ENCODE measurements at regions not wholly inside any gene's neighbourhood (a gene's known extent, or its start where the extent isn't known, plus 50 kb on each side); places are given as distances from the start of the nearest gene placed in this dataset.

DNA sequence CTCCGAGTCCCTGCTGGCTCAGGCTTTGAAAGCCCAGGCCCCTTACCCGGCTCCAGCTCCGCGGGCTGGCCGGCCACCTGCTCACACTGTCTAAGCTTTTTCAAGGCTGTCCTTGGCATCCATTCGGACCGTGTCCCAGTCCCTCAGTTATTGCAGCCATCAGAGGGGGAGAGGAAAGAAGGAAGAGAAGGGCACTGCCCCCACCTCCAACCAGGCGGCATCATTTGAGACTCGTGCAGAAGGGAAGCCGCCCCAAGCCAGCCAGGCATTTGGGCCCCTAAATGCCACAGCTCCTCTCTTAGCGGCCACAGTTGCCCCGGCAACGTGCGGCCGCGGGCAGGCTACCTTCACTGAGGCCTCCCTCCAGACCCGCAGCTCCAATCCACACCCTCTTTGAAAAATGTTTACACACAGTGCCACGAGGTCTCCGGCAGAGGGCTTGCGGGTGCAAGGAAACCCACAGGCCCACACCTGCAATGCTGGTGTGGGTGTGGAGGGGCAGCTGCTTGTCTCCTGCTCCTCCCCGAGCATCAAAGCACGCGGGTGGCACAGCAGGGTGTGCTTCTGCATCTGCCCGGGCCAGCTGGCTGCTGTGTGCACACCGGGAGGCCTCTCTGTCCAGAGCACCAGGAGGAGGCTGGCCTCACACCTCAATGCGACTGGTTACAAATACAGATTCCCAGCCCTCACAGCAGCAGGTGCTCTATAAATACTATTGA, 124.4 kb downstream of the CTTN start:
- no peak overlapping the region for H3K4me3 ChIP-seq (ENCODE audit: low read depth, low read length)
- no peaks in the 10 kb centered on the region for H3K36me3 ChIP-seq (ENCODE audit: control insufficient read depth, insufficient read depth, low read length)

GRCh38 chr11:70523384-70524095, 125.2 kb downstream of the CTTN start:
- no peaks in the 10 kb centered on the region for H3K9me3 ChIP-seq (ENCODE audit: control insufficient read depth, insufficient read depth, low read depth, low read length)
- no peak overlapping the region for H3K27ac ChIP-seq (ENCODE audit: low read depth, low read length)
- H3K27me3 ChIP-seq (ENCODE audit: control insufficient read depth, insufficient read depth, low read length): no peaks in the 10 kb centered on the region
- H3K4me3 ChIP-seq (ENCODE audit: low read depth, low read length): no peak overlapping the region
- H3K4me1 ChIP-seq (ENCODE audit: control insufficient read depth, insufficient read depth, low read length): peaks cover 38% of the 10 kb centered on the region
- no peak overlapping the region for H3K9ac ChIP-seq (ENCODE audit: low read length)
- no peaks in the 10 kb centered on the region for H3K36me3 ChIP-seq (ENCODE audit: control insufficient read depth, insufficient read depth, low read length)

More for the DNA sequence above, 124.4 kb downstream of the CTTN start:
- no peaks in the 10 kb centered on the region for H3K9me3 ChIP-seq (ENCODE audit: control insufficient read depth, insufficient read depth, low read depth, low read length)
- H3K27me3 ChIP-seq (ENCODE audit: control insufficient read depth, insufficient read depth, low read length): no peaks in the 10 kb centered on the region
- no peak overlapping the region for H3K27ac ChIP-seq (ENCODE audit: low read depth, low read length)
- peaks cover 38% of the 10 kb centered on the region for H3K4me1 ChIP-seq (ENCODE audit: control insufficient read depth, insufficient read depth, low read length)
- H3K9ac ChIP-seq (ENCODE audit: low read length): no peak overlapping the region

GRCh38 chr11:70524096-70524922, 126.0 kb downstream of the CTTN start:
- H3K27ac ChIP-seq (ENCODE audit: low read depth, low read length): no peak overlapping the region
- H3K9ac ChIP-seq (ENCODE audit: low read length): no peak overlapping the region
- no peaks in the 10 kb centered on the region for H3K36me3 ChIP-seq (ENCODE audit: control insufficient read depth, insufficient read depth, low read length)
- peaks cover 38% of the 10 kb centered on the region for H3K4me1 ChIP-seq (ENCODE audit: control insufficient read depth, insufficient read depth, low read length)
- no peaks in the 10 kb centered on the region for H3K9me3 ChIP-seq (ENCODE audit: control insufficient read depth, insufficient read depth, low read depth, low read length)
- no peaks in the 10 kb centered on the region for H3K27me3 ChIP-seq (ENCODE audit: control insufficient read depth, insufficient read depth, low read length)
- no peak overlapping the region for H3K4me3 ChIP-seq (ENCODE audit: low read depth, low read length)

- no peaks in the 10 kb centered on the region for H3K27me3 ChIP-seq (ENCODE audit: control insufficient read depth, insufficient read depth, low read length)
- no peak overlapping the region for H3K4me3 ChIP-seq (ENCODE audit: low read depth, low read length)
- H3K36me3 ChIP-seq (ENCODE audit: control insufficient read depth, insufficient read depth, low read length): no peaks in the 10 kb centered on the region
- H3K27ac ChIP-seq (ENCODE audit: low read depth, low read length): no peak overlapping the region
- H3K9ac ChIP-seq (ENCODE audit: low read length): no peak overlapping the region
- peaks cover 38% of the 10 kb centered on the region for H3K4me1 ChIP-seq (ENCODE audit: control insufficient read depth, insufficient read depth, low read length)
- no peaks in the 10 kb centered on the region for H3K9me3 ChIP-seq (ENCODE audit: control insufficient read depth, insufficient read depth, low read depth, low read length)
Observed at GRCh38 chr11:70525006-70525405, 126.7 kb downstream of the CTTN start.

GRCh38 chr11:70525466-70525865, 127.1 kb downstream of the CTTN start:
- Histone ChIP-seq H3K9ac (ENCODE audit: low read length) (no peak overlapping the region), H3K4me1 (ENCODE audit: control insufficient read depth, insufficient read depth, low read length) (peaks cover 38% of the 10 kb centered on the region), H3K27ac (ENCODE audit: low read depth, low read length) (no peak overlapping the region), H3K4me3 (ENCODE audit: low read depth, low read length) (no peak overlapping the region), H3K9me3 (ENCODE audit: control insufficient read depth, insufficient read depth, low read depth, low read length) (no peaks in the 10 kb centered on the region), H3K36me3 (ENCODE audit: control insufficient read depth, insufficient read depth, low read length) (no peaks in the 10 kb centered on the region), H3K27me3 (ENCODE audit: control insufficient read depth, insufficient read depth, low read length) (no peaks in the 10 kb centered on the region)

DNA sequence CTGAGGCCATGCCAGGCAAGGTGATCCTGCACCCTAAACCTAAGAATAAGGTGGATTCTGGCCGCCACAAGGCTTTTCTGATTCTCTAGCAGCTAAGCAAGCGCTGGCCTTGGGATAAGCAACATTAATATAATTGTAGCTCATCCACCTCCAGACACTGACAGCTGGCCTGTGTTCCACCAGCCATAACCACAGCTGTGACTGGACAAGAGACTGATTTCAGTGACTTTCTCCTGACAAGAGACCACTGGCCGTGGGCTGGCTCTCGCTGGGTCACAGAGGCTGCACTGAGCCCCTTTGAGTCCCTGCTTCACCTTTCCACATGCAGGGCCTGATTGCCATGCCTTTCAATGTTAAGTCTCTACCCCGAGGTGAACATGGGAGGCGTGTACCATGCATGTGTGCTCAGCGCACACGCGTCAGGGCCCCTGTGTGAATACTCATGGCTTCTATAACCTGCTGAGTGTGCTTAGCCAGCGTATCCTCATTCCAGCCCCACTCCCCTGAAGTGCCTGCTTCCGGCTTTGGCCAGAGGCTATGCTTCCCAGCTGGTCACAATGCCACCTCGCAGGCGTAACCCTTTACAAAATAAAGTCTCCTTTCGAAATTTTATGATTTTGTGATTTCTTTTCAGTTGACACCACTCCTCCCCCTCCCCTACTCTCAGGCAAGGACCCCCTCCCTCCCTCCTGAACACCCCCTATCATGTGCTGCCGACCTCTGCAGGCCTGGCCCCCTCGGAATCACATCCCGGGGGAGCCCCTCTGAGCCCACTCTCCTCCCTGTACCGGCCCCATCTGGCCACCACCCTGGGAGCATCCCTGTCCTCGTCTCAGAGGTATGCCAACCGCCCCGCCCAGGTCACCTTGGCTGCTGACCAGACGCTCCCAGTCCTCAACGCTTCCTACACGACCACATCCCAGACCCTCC, 128.1 kb downstream of the CTTN start:
- no peaks in the 10 kb centered on the region for H3K9me3 ChIP-seq (ENCODE audit: control insufficient read depth, insufficient read depth, low read depth, low read length)
- peaks cover 40% of the 10 kb centered on the region for H3K4me1 ChIP-seq (ENCODE audit: control insufficient read depth, insufficient read depth, low read length)
- no peak overlapping the region; the same call in 1 of the 2 replicates for H3K27ac ChIP-seq (ENCODE audit: low read depth, low read length)
- H3K36me3 ChIP-seq (ENCODE audit: control insufficient read depth, insufficient read depth, low read length): no peaks in the 10 kb centered on the region
- H3K9ac ChIP-seq (ENCODE audit: low read length): no peak overlapping the region
- no peaks in the 10 kb centered on the region for H3K27me3 ChIP-seq (ENCODE audit: control insufficient read depth, insufficient read depth, low read length)
- no peak overlapping the region for H3K4me3 ChIP-seq (ENCODE audit: low read depth, low read length)

DNA sequence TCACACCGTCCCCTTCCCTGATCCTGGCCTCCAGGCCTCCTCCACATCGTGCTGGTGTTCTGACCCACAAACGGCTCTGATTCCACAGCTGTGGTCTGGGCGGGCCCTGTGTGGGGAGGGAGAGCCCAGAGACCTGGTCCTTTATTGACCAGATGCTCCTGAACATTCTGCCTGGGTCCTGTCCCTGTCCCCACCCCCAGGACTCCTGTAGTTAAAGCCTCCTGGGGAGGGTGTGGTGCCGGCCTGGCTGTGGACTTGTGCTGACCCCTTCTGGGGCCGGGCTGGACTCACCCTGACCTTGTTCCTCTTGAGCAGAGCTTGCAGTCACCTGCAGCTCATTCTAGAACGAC, 128.7 kb downstream of the CTTN start:
- Histone ChIP-seq H3K36me3 (ENCODE audit: control insufficient read depth, insufficient read depth, low read length) (no peaks in the 10 kb centered on the region), H3K27me3 (ENCODE audit: control insufficient read depth, insufficient read depth, low read length) (no peaks in the 10 kb centered on the region), H3K27ac (ENCODE audit: low read depth, low read length) (no peak overlapping the region), H3K4me3 (ENCODE audit: low read depth, low read length) (no peak overlapping the region), H3K9me3 (ENCODE audit: control insufficient read depth, insufficient read depth, low read depth, low read length) (no peaks in the 10 kb centered on the region), H3K9ac (ENCODE audit: low read length) (no peak overlapping the region), H3K4me1 (ENCODE audit: control insufficient read depth, insufficient read depth, low read length) (peaks cover 47% of the 10 kb centered on the region)

DNA sequence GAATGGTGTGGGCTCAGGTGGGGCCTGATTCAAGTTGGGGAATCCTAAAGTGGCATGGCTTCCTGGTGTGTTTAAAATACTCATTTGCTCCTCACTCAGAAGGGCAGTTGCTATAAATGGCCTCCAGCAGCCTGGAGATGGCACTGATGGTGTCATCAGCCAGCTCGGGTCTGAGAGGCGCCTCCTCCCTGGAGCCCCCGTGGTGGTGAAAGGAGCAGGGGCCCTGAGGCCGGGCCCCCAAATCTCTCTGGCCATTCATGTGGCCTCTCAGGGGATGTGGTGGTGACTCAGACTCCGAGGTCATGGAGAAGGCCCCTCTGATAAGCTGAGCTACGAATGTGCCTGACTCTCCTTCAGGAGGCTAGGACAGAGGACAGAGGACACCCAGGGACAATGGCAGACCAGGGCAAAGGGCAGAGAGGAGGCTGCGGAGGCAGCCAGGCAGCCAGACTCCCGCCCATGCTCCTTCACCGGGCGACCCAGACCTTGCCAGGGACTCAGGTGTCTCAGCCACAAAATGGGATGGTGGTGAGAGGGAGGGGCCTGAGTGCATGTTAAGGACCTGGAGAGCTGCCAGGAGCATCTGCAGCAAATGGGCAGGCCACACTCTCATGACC, 129.2 kb downstream of the CTTN start:
- Histone ChIP-seq H3K9me3 (ENCODE audit: control insufficient read depth, insufficient read depth, low read depth, low read length) (no peaks in the 10 kb centered on the region), H3K9ac (ENCODE audit: low read length) (no peak overlapping the region), H3K4me3 (ENCODE audit: low read depth, low read length) (no peak overlapping the region), H3K36me3 (ENCODE audit: control insufficient read depth, insufficient read depth, low read length) (no peaks in the 10 kb centered on the region), H3K27me3 (ENCODE audit: control insufficient read depth, insufficient read depth, low read length) (no peaks in the 10 kb centered on the region), H3K27ac (ENCODE audit: low read depth, low read length) (no peak overlapping the region), H3K4me1 (ENCODE audit: control insufficient read depth, insufficient read depth, low read length) (peaks cover 52% of the 10 kb centered on the region)

DNA sequence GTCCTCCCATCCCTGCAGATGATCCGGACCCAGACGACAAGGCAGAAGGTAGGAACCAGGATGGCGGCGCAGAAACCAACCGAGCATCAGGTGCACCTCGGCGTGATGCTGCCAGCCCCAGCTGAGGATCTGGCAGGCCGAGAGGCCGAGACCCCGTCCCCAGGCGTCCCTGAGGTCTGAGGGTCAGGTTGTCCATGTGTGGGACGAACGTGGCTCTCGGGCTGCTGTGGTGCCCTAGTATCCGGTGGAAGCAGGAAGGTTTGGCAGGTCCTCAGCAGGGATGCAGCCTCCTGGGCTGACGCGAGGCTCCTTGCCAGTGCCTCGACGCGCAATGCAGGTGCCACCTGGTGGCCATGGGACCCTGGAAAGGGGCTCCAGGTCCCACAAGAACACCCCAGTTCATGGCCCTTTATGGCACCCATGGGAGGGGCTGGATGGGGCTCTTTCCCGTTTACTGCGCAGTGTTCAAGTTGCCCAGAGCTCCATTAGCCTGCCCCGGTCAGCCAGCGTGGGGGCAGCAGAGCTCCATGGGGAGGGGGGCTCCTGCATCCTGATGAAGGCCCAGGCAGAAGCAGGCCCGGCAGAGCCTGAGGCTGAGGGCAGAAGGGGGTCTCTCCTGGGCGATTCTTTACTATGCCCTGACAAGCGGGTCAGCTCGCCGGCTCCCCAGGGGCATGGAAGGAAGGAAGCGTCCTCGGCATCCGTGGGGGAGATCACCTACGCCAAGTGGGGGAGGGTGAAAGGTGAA, 129.9 kb downstream of the CTTN start:
- Histone ChIP-seq H3K9me3 (ENCODE audit: control insufficient read depth, insufficient read depth, low read depth, low read length) (no peaks in the 10 kb centered on the region), H3K36me3 (ENCODE audit: control insufficient read depth, insufficient read depth, low read length) (no peaks in the 10 kb centered on the region), H3K4me1 (ENCODE audit: control insufficient read depth, insufficient read depth, low read length) (peaks cover 48% of the 10 kb centered on the region), H3K9ac (ENCODE audit: low read length) (no peak overlapping the region), H3K27ac (ENCODE audit: low read depth, low read length) (no peak overlapping the region), H3K27me3 (ENCODE audit: control insufficient read depth, insufficient read depth, low read length) (no peaks in the 10 kb centered on the region), H3K4me3 (ENCODE audit: low read depth, low read length) (no peak overlapping the region)

Measured in HUES6 (cell line).